ENCODE measurements at regions not wholly inside any gene's neighbourhood (a gene's known extent, or its start where the extent isn't known, plus 50 kb on each side); places are given as distances from the start of the nearest gene placed in this dataset.

- TF ChIP-seq CTCF (conservative IDR thresholded peaks at IDR 0.05; ENCODE audit: low read depth, low read length): no peak
- no peak overlapping the region for H3K4me3 ChIP-seq (ENCODE audit: low read length)
- DNase-seq (ENCODE audit: low read depth): no peak
Measured at GRCh38 chr5:114050087-114050486, 311.8 kb upstream of the KCNN2 start.

GRCh38 chr5:114053372-114053771 is 308.5 kb upstream of the KCNN2 start:
- H3K4me3 ChIP-seq (ENCODE audit: low read length): no peak overlapping the region
- no peak for DNase-seq (ENCODE audit: low read depth)
- no peak for TF ChIP-seq CTCF (conservative IDR thresholded peaks at IDR 0.05; ENCODE audit: low read depth, low read length)

- TF ChIP-seq CTCF (conservative IDR thresholded peaks at IDR 0.05; ENCODE audit: low read depth, low read length): no peak
- no peak overlapping the region for H3K4me3 ChIP-seq (ENCODE audit: low read length)
- DNase-seq (ENCODE audit: low read depth): no peak
Measured at GRCh38 chr5:114054594-114054993, 307.3 kb upstream of the KCNN2 start.

- peak overlapping the region; percentile 29 for H3K4me3 ChIP-seq (ENCODE audit: low read length)
- no peak for TF ChIP-seq CTCF (conservative IDR thresholded peaks at IDR 0.05; ENCODE audit: low read depth, low read length)
- DNase-seq (ENCODE audit: low read depth): no peak
Measured at GRCh38 chr5:114055318-114056184, 306.3 kb upstream of the KCNN2 start.

- DNase-seq (ENCODE audit: low read depth): no peak
- TF ChIP-seq CTCF (conservative IDR thresholded peaks at IDR 0.05; ENCODE audit: low read depth, low read length): no peak
- H3K4me3 ChIP-seq (ENCODE audit: low read length): no peak overlapping the region
Measured at GRCh38 chr5:114056185-114056538, 305.7 kb upstream of the KCNN2 start.

GRCh38 chr5:114060866-114061265 is 301.0 kb upstream of the KCNN2 start:
- no peak overlapping the region for H3K4me3 ChIP-seq (ENCODE audit: low read length)

More at GRCh38 chr5:114060866-114061265, 301.0 kb upstream of the KCNN2 start:
- no peak for DNase-seq (ENCODE audit: low read depth)
- no peak for TF ChIP-seq CTCF (conservative IDR thresholded peaks at IDR 0.05; ENCODE audit: low read depth, low read length)
